GM13976 (cell line): ENCODE measurements at regions not wholly inside any gene's neighbourhood (a gene's known extent, or its start where the extent isn't known, plus 50 kb on each side); places are given as distances from the start of the nearest gene placed in this dataset.

Experiments used
- DNase-seq: peaks from one replicate; pipeline ENCODE4 v3.0.0; 2012; ENCODE audit warnings: low spot score
- in situ Hi-C: fragments of 300-500 bp; cut with MboI; formaldehyde crosslinking; loops from one replicate; pipeline ENCODE4 v1.12.0; 2022; ENCODE audit warnings: low sequenced_read_pairs, mixed read lengths, inconsistent platforms; ENCODE audit not compliant: unreplicated experiment
- TF ChIP-seq, protein P1 (sequence below): IDR thresholded peaks from 2 replicates; pipeline ENCODE4 v1.5.1; 2012; ENCODE audit warnings: borderline replicate concordance, mild to moderate bottlenecking; ENCODE audit not compliant: insufficient read depth; ENCODE audit errors: extremely low read depth, missing control alignments, control extremely low read depth

DNA sequence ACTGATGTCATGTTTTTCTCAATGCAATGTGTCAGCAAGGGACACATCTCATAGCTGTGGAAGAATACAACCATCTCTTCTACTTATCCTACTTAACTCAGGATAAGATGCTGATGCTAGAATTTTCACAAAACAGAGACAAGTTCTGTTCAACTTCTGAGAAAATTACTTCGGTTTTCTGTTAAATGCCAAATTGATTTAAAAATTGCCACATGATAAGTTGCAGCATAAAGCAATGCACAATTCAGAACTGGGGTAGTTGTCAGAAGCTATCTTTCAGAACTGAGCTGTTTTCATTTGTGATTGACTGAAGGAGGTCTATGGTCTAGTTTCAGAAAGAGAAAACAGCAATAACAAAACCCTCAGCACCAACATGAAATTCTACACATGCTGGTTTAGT lies 954.8 kb upstream of the C9orf72 start:
- DNase-seq, result no peak
- in situ Hi-C loops, result no loop called here
- TF ChIP-seq, protein P1, sequence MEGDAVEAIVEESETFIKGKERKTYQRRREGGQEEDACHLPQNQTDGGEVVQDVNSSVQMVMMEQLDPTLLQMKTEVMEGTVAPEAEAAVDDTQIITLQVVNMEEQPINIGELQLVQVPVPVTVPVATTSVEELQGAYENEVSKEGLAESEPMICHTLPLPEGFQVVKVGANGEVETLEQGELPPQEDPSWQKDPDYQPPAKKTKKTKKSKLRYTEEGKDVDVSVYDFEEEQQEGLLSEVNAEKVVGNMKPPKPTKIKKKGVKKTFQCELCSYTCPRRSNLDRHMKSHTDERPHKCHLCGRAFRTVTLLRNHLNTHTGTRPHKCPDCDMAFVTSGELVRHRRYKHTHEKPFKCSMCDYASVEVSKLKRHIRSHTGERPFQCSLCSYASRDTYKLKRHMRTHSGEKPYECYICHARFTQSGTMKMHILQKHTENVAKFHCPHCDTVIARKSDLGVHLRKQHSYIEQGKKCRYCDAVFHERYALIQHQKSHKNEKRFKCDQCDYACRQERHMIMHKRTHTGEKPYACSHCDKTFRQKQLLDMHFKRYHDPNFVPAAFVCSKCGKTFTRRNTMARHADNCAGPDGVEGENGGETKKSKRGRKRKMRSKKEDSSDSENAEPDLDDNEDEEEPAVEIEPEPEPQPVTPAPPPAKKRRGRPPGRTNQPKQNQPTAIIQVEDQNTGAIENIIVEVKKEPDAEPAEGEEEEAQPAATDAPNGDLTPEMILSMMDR, result no peak

DNA sequence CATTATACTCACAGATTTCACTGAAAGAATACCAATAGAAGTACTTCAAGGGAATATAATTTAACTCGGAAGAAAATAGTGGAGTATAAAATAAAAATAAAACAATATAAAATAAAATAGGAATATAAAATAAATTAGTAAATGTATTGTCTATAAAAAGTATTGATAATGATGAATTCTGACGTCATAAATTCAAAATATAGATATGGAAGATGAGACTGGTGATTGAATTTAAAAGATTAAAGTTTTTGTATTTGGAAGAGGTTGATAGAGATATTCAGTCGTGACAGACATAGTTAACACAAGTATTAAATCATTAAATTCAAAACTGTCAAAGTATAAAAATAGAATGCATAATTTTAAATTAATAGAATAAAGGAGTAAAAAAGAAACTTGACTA lies 964.9 kb upstream of the C9orf72 start:
- DNase-seq, result no peak
- TF ChIP-seq, protein P1, result no peak
- in situ Hi-C loops, result no loop called here

DNA sequence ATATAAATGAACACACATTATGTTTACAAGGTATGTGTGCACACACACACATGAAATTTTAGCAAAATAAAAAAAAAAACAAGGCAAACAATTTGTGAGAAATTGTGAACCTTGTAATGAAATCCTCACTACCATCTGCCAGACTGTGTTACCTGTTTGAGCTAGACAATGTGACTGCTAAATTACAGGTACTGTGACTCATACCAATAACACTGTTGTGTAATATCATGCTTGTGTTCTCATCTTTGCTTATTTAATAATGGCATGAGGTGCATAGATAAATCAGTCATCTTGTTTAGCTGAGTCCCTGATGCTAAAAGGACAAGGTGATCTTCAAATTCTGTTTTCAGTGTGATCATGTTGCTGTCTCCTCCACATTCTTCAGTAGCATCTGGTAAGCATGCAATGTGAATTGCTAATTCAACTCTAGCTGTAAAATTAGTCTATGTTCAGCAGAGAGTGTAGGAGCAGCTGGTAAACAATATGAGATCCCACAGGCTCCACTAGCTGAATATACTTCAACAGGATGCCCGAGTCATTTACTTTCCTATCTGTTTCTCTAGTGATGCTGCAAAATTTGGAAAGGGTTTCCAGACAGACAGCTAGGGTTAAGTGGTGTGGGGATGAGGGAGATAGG lies 966.3 kb upstream of the C9orf72 start:
- in situ Hi-C loops, result no loop called here
- TF ChIP-seq, protein P1, result no peak
- no peak for DNase-seq

DNA sequence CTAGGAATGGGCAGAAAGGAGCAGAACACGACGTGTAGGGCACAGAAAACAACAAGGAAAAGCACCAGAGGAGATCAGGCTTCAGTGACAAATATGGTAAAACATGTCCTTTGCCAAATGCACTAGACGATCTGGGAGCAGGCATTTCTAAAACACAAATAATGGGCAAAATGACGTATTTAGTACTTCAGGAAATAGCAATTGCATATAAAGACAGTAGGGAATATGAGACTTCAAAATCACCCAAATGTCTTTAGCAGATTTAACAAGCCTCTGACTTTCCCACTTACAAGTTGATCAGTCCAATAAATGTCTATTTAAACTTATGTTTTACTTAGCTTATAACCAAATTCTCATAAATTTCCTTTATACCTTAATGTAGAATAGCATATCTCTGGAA lies 969.6 kb upstream of the C9orf72 start:
- TF ChIP-seq, protein P1, result no peak
- in situ Hi-C loops, result no loop called here
- no peak for DNase-seq

DNA sequence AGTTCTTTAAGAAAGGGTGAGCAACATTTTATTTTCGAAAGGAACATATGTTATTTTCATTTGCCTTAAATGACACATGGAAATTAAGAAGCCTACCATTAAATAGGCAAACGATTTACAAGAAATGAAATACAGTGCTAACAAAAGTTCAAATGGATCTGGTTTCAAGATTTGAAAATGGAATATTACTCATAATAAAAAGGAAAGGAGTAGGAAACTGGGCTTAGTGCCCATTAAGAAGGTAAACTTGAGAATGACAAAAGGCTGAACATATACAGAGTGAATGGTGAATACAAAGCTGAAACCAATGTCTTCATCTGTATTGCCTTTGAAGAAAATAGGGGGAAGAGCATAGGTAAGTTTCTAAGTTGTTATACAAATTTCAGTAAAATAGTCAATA lies 974.2 kb upstream of the C9orf72 start:
- TF ChIP-seq, protein P1, result no peak
- DNase-seq, result no peak
- in situ Hi-C loops, result no loop called here

DNA sequence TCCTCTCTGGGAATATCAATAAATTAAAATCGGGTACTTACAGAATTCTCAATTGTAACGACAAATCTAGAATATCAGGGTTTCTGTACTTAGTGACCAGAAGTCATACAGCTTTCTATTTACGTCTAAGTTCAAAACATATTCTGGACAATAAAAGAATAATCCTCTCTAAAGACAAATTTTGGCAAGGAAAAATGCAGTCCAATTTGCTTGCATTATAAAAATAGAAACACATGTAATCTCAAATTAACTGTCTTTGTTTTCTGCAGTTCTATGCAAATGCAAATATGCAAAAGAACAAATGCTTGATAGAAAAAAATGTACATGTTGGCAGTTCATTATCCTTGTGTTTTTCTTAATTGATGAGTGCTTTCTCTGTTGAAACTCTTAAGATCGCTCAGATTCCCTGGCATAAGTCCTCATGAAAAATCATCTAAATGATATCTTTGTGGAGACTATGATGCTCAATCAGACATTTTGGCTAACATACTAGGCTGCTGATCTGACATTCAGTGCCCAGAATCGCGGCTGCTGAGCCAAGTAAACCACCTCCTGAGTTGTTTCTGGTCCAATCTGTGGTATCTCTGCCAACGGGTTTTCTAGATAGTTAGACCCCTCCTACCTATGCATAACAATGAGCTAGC lies 990.1 kb upstream of the C9orf72 start:
- TF ChIP-seq, protein P1, result no peak
- in situ Hi-C loops, result no loop called here
- DNase-seq, result no peak
